ENCODE measurements at regions not wholly inside any gene's neighbourhood (a gene's known extent, or its start where the extent isn't known, plus 50 kb on each side); places are given as distances from the start of the nearest gene placed in this dataset.

GRCh38 chr15:35871282-35871681 is 325.3 kb upstream of the DPH6 start:
- DNase-seq (ENCODE audit: low read depth) = no peak
- no peak overlapping the region for H3K4me3 ChIP-seq (ENCODE audit: low read depth, low read length)
- TF ChIP-seq CTCF (conservative IDR thresholded peaks at IDR 0.05; ENCODE audit: low read depth, low read length) = no peak

- no peak overlapping the region for H3K4me3 ChIP-seq (ENCODE audit: low read depth, low read length)
- TF ChIP-seq CTCF (conservative IDR thresholded peaks at IDR 0.05; ENCODE audit: low read depth, low read length) = no peak
- no peak for DNase-seq (ENCODE audit: low read depth)
Measured at GRCh38 chr15:35871812-35872211, 325.8 kb upstream of the DPH6 start.

- DNase-seq (ENCODE audit: low read depth) = no peak
- no peak for TF ChIP-seq CTCF (conservative IDR thresholded peaks at IDR 0.05; ENCODE audit: low read depth, low read length)
- no peak overlapping the region for H3K4me3 ChIP-seq (ENCODE audit: low read depth, low read length)
Measured at GRCh38 chr15:35872577-35872976, 326.6 kb upstream of the DPH6 start.

DNA sequence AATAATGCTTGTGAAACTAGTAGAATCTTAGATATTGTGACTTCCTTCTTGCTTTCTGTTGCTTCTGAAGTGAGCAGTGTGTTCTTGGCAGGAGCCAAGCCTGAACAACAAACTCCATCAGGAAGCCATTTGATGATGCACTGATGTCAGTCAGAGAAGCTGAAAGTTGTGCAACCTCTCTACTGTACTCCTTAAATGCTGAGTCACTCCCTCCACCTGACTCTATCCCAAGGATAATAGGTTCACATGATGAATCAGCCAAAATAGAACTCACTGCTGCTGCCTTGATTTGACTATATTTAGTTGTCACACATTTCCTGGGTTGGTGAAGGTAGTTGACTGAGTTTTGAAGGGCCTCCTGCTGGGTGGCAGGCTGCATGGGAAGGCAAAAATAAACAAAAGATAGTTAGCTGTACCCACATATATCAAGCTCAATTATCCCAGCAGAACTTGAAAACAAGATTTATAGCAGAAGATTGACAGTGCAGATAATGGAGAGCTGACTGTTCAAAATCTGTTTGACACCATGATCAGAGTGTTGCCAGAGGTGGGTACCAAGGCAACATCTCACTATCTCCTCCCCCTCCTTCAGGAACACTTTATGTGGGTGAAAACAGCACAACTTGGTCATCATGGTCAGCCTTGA is 328.4 kb upstream of the DPH6 start:
- no peak overlapping the region for H3K4me3 ChIP-seq (ENCODE audit: low read depth, low read length)
- no peak for TF ChIP-seq CTCF (conservative IDR thresholded peaks at IDR 0.05; ENCODE audit: low read depth, low read length)
- DNase-seq (ENCODE audit: low read depth) = peak; percentile 90

GRCh38 chr15:35876762-35877161 is 330.8 kb upstream of the DPH6 start:
- no peak overlapping the region for H3K4me3 ChIP-seq (ENCODE audit: low read depth, low read length)
- no peak for DNase-seq (ENCODE audit: low read depth)
- no peak for TF ChIP-seq CTCF (conservative IDR thresholded peaks at IDR 0.05; ENCODE audit: low read depth, low read length)

- H3K4me3 ChIP-seq (ENCODE audit: low read depth, low read length) = no peak overlapping the region
- no peak for TF ChIP-seq CTCF (conservative IDR thresholded peaks at IDR 0.05; ENCODE audit: low read depth, low read length)
- no peak for DNase-seq (ENCODE audit: low read depth)
Measured at GRCh38 chr15:35880896-35881295, 334.9 kb upstream of the DPH6 start.

DNA sequence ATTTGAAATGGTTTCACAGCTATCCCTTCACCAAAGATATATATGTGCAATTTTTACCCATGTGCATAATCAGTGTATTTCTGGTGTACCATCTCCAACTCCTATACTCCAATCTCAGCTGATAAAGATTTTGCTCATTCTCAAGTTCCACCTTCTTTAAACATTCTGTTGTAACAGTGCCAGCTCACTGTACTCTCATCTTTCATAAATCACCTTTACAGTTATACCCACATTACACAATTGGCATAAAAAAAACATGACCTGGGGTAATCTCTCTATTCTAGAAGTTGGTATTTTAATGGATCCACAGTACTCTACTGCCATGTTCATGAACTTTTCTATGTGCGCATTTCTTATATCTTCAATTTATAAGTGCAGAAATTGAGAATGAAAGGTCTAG is 339.9 kb upstream of the DPH6 start:
- no peak for DNase-seq (ENCODE audit: low read depth)
- no peak for TF ChIP-seq CTCF (conservative IDR thresholded peaks at IDR 0.05; ENCODE audit: low read depth, low read length)

More for the DNA sequence above, 339.9 kb upstream of the DPH6 start:
- H3K4me3 ChIP-seq (ENCODE audit: low read depth, low read length) = no peak overlapping the region

Data from epithelial cell of proximal tubule (primary cell).